ENCODE measurements at regions not wholly inside any gene's neighbourhood (a gene's known extent, or its start where the extent isn't known, plus 50 kb on each side); places are given as distances from the start of the nearest gene placed in this dataset.

GRCh38 chr22:22764085-22764484 lies 119.7 kb downstream of the GGTLC2 start:
- no peak overlapping the region for H3K27ac ChIP-seq (ENCODE audit: low read length)
- intact Hi-C loops (cut with DNase I): no loop called here
- DNase-seq (no peak), ATAC-seq (no peak)
- H3K4me3 ChIP-seq (ENCODE audit: low read length): no peak overlapping the region
- H3K9me3 ChIP-seq (ENCODE audit: control insufficient read depth, low read length): no peaks in the 10 kb centered on the region
- H3K4me1 ChIP-seq (ENCODE audit: control insufficient read depth, insufficient read depth, low read length): no peaks in the 10 kb centered on the region
- 55% methylated on average over 2 of the region's 2 CpGs for WGBS
- H3K27me3 ChIP-seq (ENCODE audit: control insufficient read depth, insufficient read depth): no peaks in the 10 kb centered on the region

GRCh38 chr22:22767876-22768602 lies 119.6 kb upstream of the IGLL5 start:
- DNase-seq (no peak), ATAC-seq (no peak)
- no peaks in the 10 kb centered on the region for H3K27me3 ChIP-seq (ENCODE audit: control insufficient read depth, insufficient read depth)
- H3K4me3 ChIP-seq (ENCODE audit: low read length): no peak overlapping the region
- 40% methylated on average over 10 of the region's 10 CpGs for WGBS
- intact Hi-C loops (cut with DNase I): loop anchor here in 1 of 4 donors (5.0 kb wide), 1 partner anchor 61 kb away; no protein-coding TSS in a partner anchor
- H3K9me3 ChIP-seq (ENCODE audit: control insufficient read depth, low read length): no peaks in the 10 kb centered on the region
- H3K4me1 ChIP-seq (ENCODE audit: control insufficient read depth, insufficient read depth, low read length): no peaks in the 10 kb centered on the region
- H3K27ac ChIP-seq (ENCODE audit: low read length): no peak overlapping the region

- no peaks in the 10 kb centered on the region for H3K27me3 ChIP-seq (ENCODE audit: control insufficient read depth, insufficient read depth)
- intact Hi-C loops (cut with DNase I): loop anchor here in 1 of 4 donors (5.0 kb wide), 1 partner anchor 62 kb away; no protein-coding TSS in a partner anchor
Measured at GRCh38 chr22:22768885-22769284, 118.7 kb upstream of the IGLL5 start.

GRCh38 chr22:22769434-22770279 lies 118.0 kb upstream of the IGLL5 start:
- no peaks in the 10 kb centered on the region for H3K9me3 ChIP-seq (ENCODE audit: control insufficient read depth, low read length)
- H3K27ac ChIP-seq (ENCODE audit: low read length): no peak overlapping the region
- intact Hi-C loops (cut with DNase I): loop anchor here in 1 of 4 donors (5.0 kb wide), 1 partner anchor 62 kb away; no protein-coding TSS in a partner anchor
- DNase-seq: no peak
- no peak for ATAC-seq
- no peaks in the 10 kb centered on the region for H3K4me1 ChIP-seq (ENCODE audit: control insufficient read depth, insufficient read depth, low read length)
- H3K27me3 ChIP-seq (ENCODE audit: control insufficient read depth, insufficient read depth): no peaks in the 10 kb centered on the region
- WGBS: 39% methylated on average over 4 of the region's 4 CpGs
- no peak overlapping the region for H3K4me3 ChIP-seq (ENCODE audit: low read length)

More at GRCh38 chr22:22768885-22769284, 118.7 kb upstream of the IGLL5 start:
- whole genome bisulfite sequencing: 87% methylated on average over 2 of the region's 2 CpGs
- no peak overlapping the region for H3K4me3 ChIP-seq (ENCODE audit: low read length)
- no peak overlapping the region for H3K27ac ChIP-seq (ENCODE audit: low read length)
- no peaks in the 10 kb centered on the region for H3K4me1 ChIP-seq (ENCODE audit: control insufficient read depth, insufficient read depth, low read length)
- no peaks in the 10 kb centered on the region for H3K9me3 ChIP-seq (ENCODE audit: control insufficient read depth, low read length)
- no peak for DNase-seq
- no peak for ATAC-seq

- Histone ChIP-seq H3K4me1 (ENCODE audit: control insufficient read depth, insufficient read depth, low read length) (no peaks in the 10 kb centered on the region), H3K9me3 (ENCODE audit: control insufficient read depth, low read length) (no peaks in the 10 kb centered on the region), H3K27me3 (ENCODE audit: control insufficient read depth, insufficient read depth) (no peaks in the 10 kb centered on the region), H3K27ac (ENCODE audit: low read length) (no peak overlapping the region), H3K4me3 (ENCODE audit: low read length) (no peak overlapping the region)
- WGBS: 31% methylated on average over 4 of the region's 4 CpGs
- ATAC-seq (peak in 1 of 2 donors; percentile 57), DNase-seq (peak in 1 of 3 donors; percentile 65)
- intact Hi-C loops (cut with DNase I): no loop called here
Measured at GRCh38 chr22:22770280-22770871, 117.2 kb upstream of the IGLL5 start.

- Histone ChIP-seq H3K4me3 (ENCODE audit: low read length) (no peak overlapping the region), H3K27ac (ENCODE audit: low read length) (no peak overlapping the region), H3K4me1 (ENCODE audit: control insufficient read depth, insufficient read depth, low read length) (no peaks in the 10 kb centered on the region), H3K27me3 (ENCODE audit: control insufficient read depth, insufficient read depth) (no peaks in the 10 kb centered on the region), H3K9me3 (ENCODE audit: control insufficient read depth, low read length) (no peaks in the 10 kb centered on the region)
- intact Hi-C loops (cut with DNase I): no loop called here
- ATAC-seq: no peak
- no peak for DNase-seq
Measured at GRCh38 chr22:22770881-22771280, 116.7 kb upstream of the IGLL5 start.

- Histone ChIP-seq H3K27ac (ENCODE audit: low read length) (no peak overlapping the region), H3K9me3 (ENCODE audit: control insufficient read depth, low read length) (no peaks in the 10 kb centered on the region), H3K4me3 (ENCODE audit: low read length) (no peak overlapping the region), H3K4me1 (ENCODE audit: control insufficient read depth, insufficient read depth, low read length) (no peaks in the 10 kb centered on the region), H3K27me3 (ENCODE audit: control insufficient read depth, insufficient read depth) (no peaks in the 10 kb centered on the region)
- ATAC-seq (no peak), DNase-seq (no peak)
- 84% methylated on average over 4 of the region's 4 CpGs for WGBS
- intact Hi-C loops (cut with DNase I): no loop called here
Measured at GRCh38 chr22:22771696-22772377, 115.8 kb upstream of the IGLL5 start.

- H3K4me1 ChIP-seq (ENCODE audit: control insufficient read depth, insufficient read depth, low read length): no peaks in the 10 kb centered on the region
- 71% methylated on average over 9 of the region's 9 CpGs for WGBS
- intact Hi-C loops (cut with DNase I): no loop called here
- no peak overlapping the region for H3K4me3 ChIP-seq (ENCODE audit: low read length)
- H3K27ac ChIP-seq (ENCODE audit: low read length): no peak overlapping the region
- H3K9me3 ChIP-seq (ENCODE audit: control insufficient read depth, low read length): no peaks in the 10 kb centered on the region
- H3K27me3 ChIP-seq (ENCODE audit: control insufficient read depth, insufficient read depth): no peaks in the 10 kb centered on the region
- DNase-seq (no peak), ATAC-seq (no peak)
Measured at GRCh38 chr22:22772396-22772795, 115.2 kb upstream of the IGLL5 start.

- 93% methylated on average over 2 of the region's 2 CpGs for WGBS
- intact Hi-C loops (cut with DNase I): no loop called here
Measured at GRCh38 chr22:22772883-22773282, 114.7 kb upstream of the IGLL5 start.

GRCh38 chr22:22773427-22773826 lies 114.2 kb upstream of the IGLL5 start:
- 94% methylated on average over 5 of the region's 5 CpGs for WGBS
- DNase-seq: no peak
- H3K27ac ChIP-seq (ENCODE audit: low read length): no peak overlapping the region
- ATAC-seq: no peak
- H3K4me3 ChIP-seq (ENCODE audit: low read length): no peak overlapping the region
- H3K9me3 ChIP-seq (ENCODE audit: control insufficient read depth, low read length): no peaks in the 10 kb centered on the region
- no peaks in the 10 kb centered on the region for H3K4me1 ChIP-seq (ENCODE audit: control insufficient read depth, insufficient read depth, low read length)
- intact Hi-C loops (cut with DNase I): no loop called here
- H3K27me3 ChIP-seq (ENCODE audit: control insufficient read depth, insufficient read depth): no peaks in the 10 kb centered on the region

More at GRCh38 chr22:22772883-22773282, 114.7 kb upstream of the IGLL5 start:
- no peaks in the 10 kb centered on the region for H3K27me3 ChIP-seq (ENCODE audit: control insufficient read depth, insufficient read depth)
- no peak overlapping the region for H3K4me3 ChIP-seq (ENCODE audit: low read length)
- DNase-seq (no peak), ATAC-seq (peak in 1 of 2 donors; percentile 12)
- no peak overlapping the region for H3K27ac ChIP-seq (ENCODE audit: low read length)
- no peaks in the 10 kb centered on the region for H3K9me3 ChIP-seq (ENCODE audit: control insufficient read depth, low read length)
- no peaks in the 10 kb centered on the region for H3K4me1 ChIP-seq (ENCODE audit: control insufficient read depth, insufficient read depth, low read length)

Measured in right cardiac atrium (tissue), 5 donors.